AG09309 (cell line): ENCODE measurements at regions not wholly inside any gene's neighbourhood (a gene's known extent, or its start where the extent isn't known, plus 50 kb on each side); places are given as distances from the start of the nearest gene placed in this dataset.

Experiments used
- DNase-seq: peaks from one replicate; pipeline ENCODE4 v3.0.0-alpha.2; 2010; ENCODE audit warnings: low read depth
- H3K4me3 ChIP-seq: 2 replicates; pipeline ENCODE4 v1.5.1; 2011; ENCODE audit warnings: mild to moderate bottlenecking, low read depth, low read length, moderate library complexity; ENCODE audit not compliant: control insufficient read depth
- CTCF ChIP-seq: IDR thresholded peaks from 2 replicates; pipeline ENCODE4 v1.5.1; 2011; ENCODE audit warnings: mild to moderate bottlenecking, low read depth, low read length, inconsistent platforms; ENCODE audit not compliant: insufficient read depth, control insufficient read depth; ENCODE audit errors: missing control alignments

GRCh38 chr1:239943761-239944160 is 147.9 kb upstream of the FMN2 start:
- DNase-seq, result no peak
- no peak for TF ChIP-seq CTCF
- no peak overlapping the region for H3K4me3 ChIP-seq

- no peak for TF ChIP-seq CTCF
- no peak overlapping the region for H3K4me3 ChIP-seq
- no peak for DNase-seq
Observed at GRCh38 chr1:239944666-239945065, 147.0 kb upstream of the FMN2 start.

GRCh38 chr1:239947801-239948200 is 143.9 kb upstream of the FMN2 start:
- no peak for TF ChIP-seq CTCF
- no peak for DNase-seq
- H3K4me3 ChIP-seq, result no peak overlapping the region

GRCh38 chr1:239951511-239952140 is 140.1 kb upstream of the FMN2 start:
- peak; percentile 37 for DNase-seq
- H3K4me3 ChIP-seq, result no peak overlapping the region
- TF ChIP-seq CTCF, result peak; percentile 74

GRCh38 chr1:239952348-239953308 is 139.1 kb upstream of the FMN2 start:
- TF ChIP-seq CTCF, result peak; percentile 72
- H3K4me3 ChIP-seq, result no peak overlapping the region
- DNase-seq, result no peak

GRCh38 chr1:239954836-239955235 is 136.8 kb upstream of the FMN2 start:
- DNase-seq, result no peak
- TF ChIP-seq CTCF, result no peak
- H3K4me3 ChIP-seq, result no peak overlapping the region
